HCT116 (cell line): ENCODE measurements at regions not wholly inside any gene's neighbourhood (a gene's known extent, or its start where the extent isn't known, plus 50 kb on each side); places are given as distances from the start of the nearest gene placed in this dataset.

Source experiments
- ATAC-seq: fragments of 200-7000 bp; cut with Tn5 transposase; 2 replicates; pipeline ENCODE4 v1.9.1; 2020; ENCODE audit warnings: mild to moderate bottlenecking, moderate library complexity
- BruUV-seq: library from RNA; stranded (reverse); fragments of 400-500 nt; replicated peaks from 2 replicates; lab custom pipeline; 2021; lab: Mats Ljungman, UMichigan
- CTCF ChIA-PET: fragments of 300-600 bp; sonication (Branson Sonifier 250); formaldehyde crosslinking; loops from one replicate; lab custom pipeline; 2021; ENCODE audit warnings: antibody characterized with exemption; lab: Charles Lee
- POLR2A ChIA-PET: fragments of 300-600, 350-600 bp; sonication (Branson Sonifier 250); formaldehyde crosslinking; loops from one replicate; lab custom pipeline; 2021; ENCODE audit warnings: antibody characterized with exemption; lab: Charles Lee
- RAD21 ChIA-PET, 2 experiments: fragments of 300-600 bp; sonication (Branson Sonifier 250); formaldehyde crosslinking; loops; one replicate each; lab custom pipeline; 2023; ENCODE audit warnings: low total read pairs in 2 of 2; ENCODE audit not compliant: uncharacterized antibody in 2 of 2, unreplicated experiment in 2 of 2, low non-redundant PET in 1 of 2; lab: Charles Lee
- DNase-seq: peaks from one replicate; pipeline ENCODE4 v3.0.0-alpha.2; 2010; ENCODE audit warnings: low read depth, low spot score
- H2AFZ ChIP-seq: fragments of 200-600 bp; shearing (Covaris generic), sonication (generic); 2 replicates; pipeline ENCODE4 v1.6.1; 2017; ENCODE audit warnings: low read depth, mixed run types, mixed read lengths, antibody characterized with exemption, low read length; ENCODE audit not compliant: poor library complexity, severe bottlenecking
- H3K27ac ChIP-seq: 2 replicates; pipeline ENCODE4 v1.5.1; 2012; ENCODE audit warnings: low read depth, low read length
- H3K27me3 ChIP-seq: fragments of 200-600 bp; sonication (generic); 2 replicates; pipeline ENCODE4 v1.6.1; 2016; ENCODE audit warnings: mixed run types, low read length, mixed read lengths; ENCODE audit not compliant: insufficient read depth
- H3K36me3 ChIP-seq, 2 experiments: fragments of 200-500 bp in 1 of 2; fragments of 200-600 bp in 1 of 2; sonication (Bioruptor generic) in 1 of 2; sonication (generic) in 1 of 2; 2 replicates each; pipeline versions ENCODE4 v1.5.1 to v1.6.1; 2014 to 2016; ENCODE audit warnings: low read length in 2 of 2, inconsistent platforms in 1 of 2, mixed read lengths in 1 of 2, mixed run types in 1 of 2; ENCODE audit not compliant: insufficient read depth in 2 of 2, control insufficient read depth in 1 of 2
- H3K4me1 ChIP-seq, 2 experiments: fragments of 200-600 bp in 1 of 2; sonication (generic) in 1 of 2; 2 replicates each; pipeline versions ENCODE4 v1.5.1 to v1.6.1; 2012 to 2017; ENCODE audit warnings: low read length in 2 of 2, inconsistent platforms in 1 of 2, mild to moderate bottlenecking in 1 of 2, mixed read lengths in 1 of 2, mixed run types in 1 of 2, moderate library complexity in 1 of 2; ENCODE audit not compliant: insufficient read depth in 2 of 2, control insufficient read depth in 1 of 2
- H3K4me2 ChIP-seq: fragments of 200-600 bp; sonication (generic); 2 replicates; pipeline ENCODE4 v1.6.1; 2017; ENCODE audit warnings: mixed run types, low read length, mixed read lengths
- H3K4me3 ChIP-seq, 2 experiments: fragments of 200-600 bp in 1 of 2; sonication (generic) in 1 of 2; replicated peaks in 1 of 2; 2 replicates each; pipeline ENCODE4 v1.5.1; 2011 to 2016; ENCODE audit warnings: low read length in 2 of 2, control low read depth in 1 of 2, low read depth in 1 of 2, mild to moderate bottlenecking in 1 of 2, mixed read lengths in 1 of 2, mixed run types in 1 of 2
- H3K79me2 ChIP-seq: fragments of 200-600 bp; sonication (generic); 2 replicates; pipeline ENCODE4 v1.6.1; 2017; ENCODE audit warnings: mild to moderate bottlenecking, mixed run types, low read length, moderate library complexity, mixed read lengths; ENCODE audit not compliant: insufficient read depth
- H3K9ac ChIP-seq: fragments of 200-600 bp; sonication (generic); 2 replicates; pipeline ENCODE4 v1.6.1; 2016; ENCODE audit warnings: low read length, mixed read lengths
- H3K9me2 ChIP-seq: fragments of 200-600 bp; sonication (generic), shearing (Covaris generic); 2 replicates; pipeline ENCODE4 v1.6.1; 2017; ENCODE audit warnings: mixed run types, mild to moderate bottlenecking, moderate library complexity; ENCODE audit not compliant: insufficient read depth
- H3K9me3 ChIP-seq, 2 experiments: fragments of 200-500 bp in 1 of 2; fragments of 200-600 bp in 1 of 2; sonication (Bioruptor generic) in 1 of 2; sonication (generic) in 1 of 2; 2 replicates each; pipeline ENCODE4 v1.6.1; 2014 to 2017; ENCODE audit warnings: low read length in 2 of 2, mixed read lengths in 2 of 2, inconsistent platforms in 1 of 2, low read depth in 1 of 2, mild to moderate bottlenecking in 1 of 2, mixed run types in 1 of 2, moderate library complexity in 1 of 2; ENCODE audit not compliant: control insufficient read depth in 1 of 2, insufficient read depth in 1 of 2
- H4K20me1 ChIP-seq: fragments of 200-600 bp; sonication (generic), shearing (Covaris generic); 2 replicates; pipeline ENCODE4 v1.6.1; 2017; ENCODE audit warnings: mixed run types, mild to moderate bottlenecking, moderate library complexity; ENCODE audit not compliant: insufficient read depth
- CBX3 ChIP-seq: IDR thresholded peaks from 2 replicates; pipeline ENCODE4 v1.6.1; 2012; ENCODE audit warnings: low read depth
- CTCF ChIP-seq, 3 experiments: fragments of 200-600 bp in 1 of 3; sonication (generic) in 1 of 3; IDR thresholded peaks in 2 of 3; conservative IDR thresholded peaks in 1 of 3; 2 replicates each; pipeline ENCODE4 v1.5.1; 2012 to 2017; ENCODE audit warnings: low read depth in 2 of 3, low read length in 2 of 3, antibody characterized with exemption in 1 of 3, borderline replicate concordance in 1 of 3, control low read depth in 1 of 3, mild to moderate bottlenecking in 1 of 3, mixed read lengths in 1 of 3, mixed run types in 1 of 3, moderate library complexity in 1 of 3; ENCODE audit not compliant: insufficient read depth in 1 of 3
- EZH2 ChIP-seq: fragments of 200-600 bp; sonication (generic); IDR thresholded peaks from 2 replicates; pipeline ENCODE4 v1.6.1; 2017; ENCODE audit warnings: antibody characterized with exemption, mixed run types
- FOSL1 ChIP-seq: IDR thresholded peaks from 2 replicates; pipeline ENCODE4 v1.6.1; 2012; ENCODE audit warnings: low read depth
- MAX ChIP-seq: IDR thresholded peaks from 2 replicates; pipeline ENCODE4 v1.6.1; 2012
- POLR2AphosphoS5 ChIP-seq: IDR thresholded peaks from 2 replicates; pipeline ENCODE4 v1.6.1; 2011; ENCODE audit warnings: mild to moderate bottlenecking, low read depth, low read length, moderate library complexity
- RAD21 ChIP-seq: IDR thresholded peaks from 2 replicates; pipeline ENCODE4 v1.6.1; 2012; ENCODE audit warnings: low read depth, mild to moderate bottlenecking
- REST ChIP-seq: IDR thresholded peaks from 2 replicates; pipeline ENCODE4 v1.6.1; 2012; ENCODE audit warnings: low read depth
- SIN3A ChIP-seq: IDR thresholded peaks from 2 replicates; pipeline ENCODE4 v1.6.1; 2012; ENCODE audit warnings: low read depth
- TCF7L2 ChIP-seq: IDR thresholded peaks from 2 replicates; pipeline ENCODE4 v1.7.0; 2011; ENCODE audit warnings: borderline replicate concordance, inconsistent platforms; ENCODE audit not compliant: insufficient read depth, insufficient read length; ENCODE audit errors: extremely low read depth
- ZBTB33 ChIP-seq: IDR thresholded peaks from 2 replicates; pipeline ENCODE4 v1.6.1; 2011; ENCODE audit warnings: mild to moderate bottlenecking, low read length, moderate library complexity; ENCODE audit not compliant: insufficient replicate concordance; ENCODE audit errors: extremely low read depth
- ZNF274 ChIP-seq: fragments of 200-500 bp; sonication (Bioruptor generic); IDR thresholded peaks from 2 replicates; pipeline ENCODE4 v1.6.1; 2014; ENCODE audit warnings: mild to moderate bottlenecking, low read depth, low read length, inconsistent platforms
- intact Hi-C: fragments of 100-400 bp; cut with micrococcal nuclease; formaldehyde crosslinking; loops from 2 replicates; pipeline ENCODE4 v1.10.0; 2022

- ChIA-PET POLR2A (no interaction called here), CTCF (no interaction called here), RAD21 (no interaction called here)
- Histone ChIP-seq H3K4me3 (no peak overlapping the region), H3K36me3 (no peaks in the 10 kb centered on the region), H3K9me3 (no peaks in the 10 kb centered on the region), H2AFZ (no peak overlapping the region), H3K4me1 (no peaks in the 10 kb centered on the region), H4K20me1 (no peaks in the 10 kb centered on the region), H3K9ac (no peak overlapping the region), H3K9me2 (no peaks in the 10 kb centered on the region), H3K79me2 (no peaks in the 10 kb centered on the region), H3K4me2 (no peak overlapping the region), H3K27ac (no peak overlapping the region), H3K27me3 (no peaks in the 10 kb centered on the region)
- BruUV-seq: no TSS peak
- no peak for DNase-seq
- intact Hi-C loops: no loop called here
- TF ChIP-seq RAD21 (no peak), MAX (no peak), FOSL1 (no peak), POLR2AphosphoS5 (no peak), CTCF (IDR thresholded peaks at IDR 0.05 in 2 of 3, conservative IDR thresholded peaks at IDR 0.05 in 1 of 3; ENCODE audit: borderline replicate concordance in 1 of 3, insufficient read depth in 1 of 3, low read depth in 2 of 3, low read length in 2 of 3) (no peak), SIN3A (no peak), EZH2 (no peak), TCF7L2 (no peak), REST (no peak), ZNF274 (no peak), ZBTB33 (no peak), CBX3 (no peak)
- no peak for ATAC-seq
Measured at GRCh38 chr6:84353459-84354423, 126.3 kb upstream of the CEP162 start.
